Muscle layer of colon (tissue), 2 donors: ENCODE measurements at regions not wholly inside any gene's neighbourhood (a gene's known extent, or its start where the extent isn't known, plus 50 kb on each side); places are given as distances from the start of the nearest gene placed in this dataset.
A peak's percentile ranks its signal among the peaks of the same experiment; 100 is the strongest.

Experiments
- H3K27ac ChIP-seq: one replicate; pipeline ENCODE4 v1.7.0; 2013; ENCODE audit warnings: low read depth, mild to moderate bottlenecking, low read length, moderate library complexity
- H3K27me3 ChIP-seq, 2 donors: one replicate each; pipeline ENCODE4 v1.7.0; 2013; ENCODE audit warnings: low read length in 2 of 2, mild to moderate bottlenecking in 2 of 2; ENCODE audit not compliant: insufficient read depth in 2 of 2, control insufficient read depth in 1 of 2
- H3K36me3 ChIP-seq: one replicate; pipeline ENCODE4 v1.7.0; 2013; ENCODE audit warnings: mild to moderate bottlenecking, low read length; ENCODE audit not compliant: insufficient read depth
- H3K4me1 ChIP-seq: one replicate; pipeline ENCODE4 v1.7.0; 2013; ENCODE audit warnings: mild to moderate bottlenecking, low read length; ENCODE audit not compliant: insufficient read depth
- H3K4me3 ChIP-seq, 2 donors: one replicate each; pipeline ENCODE4 v1.7.0; 2013; ENCODE audit warnings: low read length in 2 of 2, low read depth in 1 of 2, mild to moderate bottlenecking in 1 of 2, moderate library complexity in 1 of 2
- H3K9ac ChIP-seq: one replicate; pipeline ENCODE4 v1.7.0; 2013; ENCODE audit warnings: low read length
- H3K9me3 ChIP-seq: one replicate; pipeline ENCODE4 v1.7.0; 2013; ENCODE audit warnings: mild to moderate bottlenecking, low read length
- donor health status: abdominal sarcoma.
- donor health status: Adenocarcinoma of cecum.

DNA sequence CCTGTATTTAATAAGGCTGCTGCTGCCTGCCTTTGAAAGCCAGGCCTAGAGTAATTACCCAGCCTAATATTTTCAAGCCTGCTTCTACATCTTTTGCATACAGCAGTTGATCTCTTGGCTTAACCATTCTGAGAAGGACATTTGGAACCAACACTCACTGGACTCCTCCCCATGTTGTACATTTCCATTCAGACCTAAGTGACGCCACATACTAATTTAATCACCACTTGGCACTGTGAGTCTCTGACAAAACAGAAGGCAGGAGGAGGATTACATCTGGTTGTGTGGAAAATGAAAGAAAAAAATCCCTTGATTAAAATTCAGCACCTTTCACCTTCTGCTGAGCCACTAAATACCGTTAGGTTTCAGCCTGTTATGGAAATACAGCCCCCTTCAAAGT is 102.2 kb upstream of the ARRDC4 start:
- Histone ChIP-seq H3K4me1 (peaks cover 9% of the 10 kb centered on the region), H3K27me3 (no peaks in the 10 kb centered on the region), H3K4me3 (no peak overlapping the region), H3K36me3 (no peaks in the 10 kb centered on the region), H3K9me3 (no peaks in the 10 kb centered on the region), H3K27ac (no peak overlapping the region), H3K9ac (no peak overlapping the region)

DNA sequence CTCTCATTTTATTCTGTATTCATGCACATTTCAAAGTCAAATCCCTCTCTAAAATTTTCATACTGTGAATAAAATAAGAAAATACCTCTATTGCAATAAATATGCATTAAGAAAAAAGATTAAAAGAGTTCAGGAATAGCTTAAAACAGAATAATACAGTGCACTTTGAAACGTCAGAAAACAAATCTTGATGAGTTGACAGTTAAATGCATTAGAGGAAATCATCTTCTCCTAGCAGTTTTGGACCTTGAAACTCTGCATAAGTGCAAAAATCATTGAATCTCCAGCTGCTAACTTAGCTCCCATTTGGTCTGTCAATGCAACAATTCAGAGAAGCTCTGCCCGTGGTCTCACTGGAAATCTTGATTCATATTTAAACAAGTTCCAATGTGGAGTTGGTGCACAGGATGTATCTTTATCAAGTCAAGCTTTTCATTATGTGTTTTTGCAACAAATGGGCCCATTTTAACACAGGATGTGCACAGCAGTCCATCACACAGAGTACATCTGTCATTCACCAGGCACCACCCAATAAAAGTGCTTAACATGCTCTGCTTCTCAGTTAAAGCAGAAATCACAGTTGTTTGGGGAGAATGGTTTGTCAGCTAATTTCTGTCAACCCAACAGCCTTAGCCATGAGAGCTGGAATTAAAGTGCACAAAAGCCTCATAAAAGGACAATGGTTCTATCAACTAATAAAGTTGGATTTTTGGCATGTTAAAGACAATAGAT is 98.8 kb upstream of the ARRDC4 start:
- no peaks in the 10 kb centered on the region for H3K27me3 ChIP-seq
- peaks cover 9% of the 10 kb centered on the region for H3K4me1 ChIP-seq
- H3K4me3 ChIP-seq = no peak overlapping the region
- no peak overlapping the region for H3K27ac ChIP-seq
- no peaks in the 10 kb centered on the region for H3K36me3 ChIP-seq
- no peak overlapping the region for H3K9ac ChIP-seq
- H3K9me3 ChIP-seq = no peaks in the 10 kb centered on the region

DNA sequence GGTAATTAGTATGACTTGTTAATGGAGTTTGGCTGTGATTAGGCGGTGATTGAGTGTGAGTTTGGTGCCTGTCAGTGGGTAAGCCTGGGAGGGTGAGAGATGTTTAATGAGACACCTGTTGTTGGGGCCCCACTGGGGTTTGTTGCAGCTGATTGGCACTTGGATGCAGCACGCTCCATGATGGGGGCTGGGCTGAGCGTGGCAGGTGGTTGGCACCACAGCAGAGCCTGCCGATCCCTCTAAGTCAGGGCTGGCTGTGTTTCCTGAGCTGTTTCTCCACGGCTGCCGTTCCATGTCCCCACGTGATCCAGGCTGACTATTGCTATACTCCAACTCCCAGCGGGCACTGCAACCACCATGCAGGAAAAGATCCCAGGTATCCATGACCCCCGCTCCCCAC is 93.5 kb upstream of the ARRDC4 start:
- Histone ChIP-seq H3K27ac (no peak overlapping the region), H3K4me1 (no peaks in the 10 kb centered on the region), H3K27me3 (no peaks in the 10 kb centered on the region), H3K9ac (no peak overlapping the region), H3K4me3 (no peak overlapping the region), H3K9me3 (no peaks in the 10 kb centered on the region), H3K36me3 (no peaks in the 10 kb centered on the region)

DNA sequence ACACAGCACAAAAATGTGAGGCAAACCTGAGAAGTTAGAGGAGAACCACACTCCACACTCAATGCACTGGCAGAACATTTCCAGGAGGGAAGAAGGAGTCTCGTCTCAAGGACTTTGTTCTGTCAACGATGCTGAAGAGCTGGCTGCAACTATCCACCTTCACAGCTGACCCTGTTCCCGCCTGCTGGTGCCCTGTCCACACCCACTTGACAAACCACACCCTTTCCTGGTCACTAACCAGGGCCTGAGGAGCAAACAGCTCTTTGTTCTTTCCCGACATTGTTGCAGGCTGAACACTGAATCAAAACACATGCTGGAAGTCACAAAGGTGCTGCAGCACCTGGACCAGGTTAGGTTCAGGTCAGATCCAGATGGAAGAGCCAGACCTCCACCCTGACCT is 92.6 kb upstream of the ARRDC4 start:
- Histone ChIP-seq H3K4me1 (no peaks in the 10 kb centered on the region), H3K9ac (no peak overlapping the region), H3K27me3 (no peaks in the 10 kb centered on the region), H3K36me3 (no peaks in the 10 kb centered on the region), H3K9me3 (no peaks in the 10 kb centered on the region), H3K4me3 (no peak overlapping the region), H3K27ac (no peak overlapping the region)

DNA sequence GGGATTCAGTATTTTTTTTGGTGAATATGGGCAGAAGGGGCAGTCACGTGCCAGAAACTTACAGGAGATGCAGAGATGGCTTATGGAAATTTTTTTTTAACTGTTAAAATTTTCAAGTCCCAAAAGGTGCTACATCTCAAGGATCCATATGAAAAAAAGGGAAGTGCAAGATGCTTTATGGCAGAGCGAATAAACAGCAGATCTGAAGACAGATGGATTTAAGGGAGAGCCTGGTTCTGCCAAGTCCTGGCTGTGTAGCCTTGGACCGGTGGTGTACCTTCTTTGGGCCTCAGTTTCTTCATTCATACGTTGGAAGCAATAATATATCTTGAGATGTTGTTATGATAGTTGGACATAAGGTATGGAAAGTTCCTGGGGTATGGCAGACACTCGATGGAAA is 91.5 kb upstream of the ARRDC4 start:
- H3K27me3 ChIP-seq = no peaks in the 10 kb centered on the region
- no peak overlapping the region for H3K9ac ChIP-seq
- no peaks in the 10 kb centered on the region for H3K36me3 ChIP-seq
- no peaks in the 10 kb centered on the region for H3K9me3 ChIP-seq
- no peak overlapping the region for H3K27ac ChIP-seq
- no peaks in the 10 kb centered on the region for H3K4me1 ChIP-seq
- H3K4me3 ChIP-seq = no peak overlapping the region

DNA sequence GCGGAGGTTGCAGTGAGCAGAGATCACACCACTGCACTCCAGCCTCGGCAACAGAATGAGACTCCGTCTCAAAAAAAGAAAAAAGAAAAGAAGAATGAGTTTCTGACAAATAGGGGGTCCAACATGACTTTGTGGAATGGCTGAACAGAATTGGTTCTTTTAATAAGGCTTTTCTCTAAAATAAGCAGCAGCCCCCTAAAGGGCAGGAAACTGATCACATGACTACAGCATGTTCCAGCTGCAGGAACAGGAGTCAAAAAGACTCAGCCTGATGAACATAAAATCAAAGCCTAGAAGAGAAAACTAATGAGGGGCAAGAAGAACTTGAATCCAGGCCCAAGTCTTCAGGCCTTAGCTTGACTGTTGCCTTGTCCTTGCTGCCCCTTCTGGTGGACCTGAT is 89.7 kb upstream of the ARRDC4 start:
- Histone ChIP-seq H3K4me3 (no peak overlapping the region), H3K27me3 (no peaks in the 10 kb centered on the region), H3K4me1 (no peaks in the 10 kb centered on the region), H3K9me3 (no peaks in the 10 kb centered on the region), H3K36me3 (no peaks in the 10 kb centered on the region), H3K9ac (no peak overlapping the region), H3K27ac (no peak overlapping the region)

DNA sequence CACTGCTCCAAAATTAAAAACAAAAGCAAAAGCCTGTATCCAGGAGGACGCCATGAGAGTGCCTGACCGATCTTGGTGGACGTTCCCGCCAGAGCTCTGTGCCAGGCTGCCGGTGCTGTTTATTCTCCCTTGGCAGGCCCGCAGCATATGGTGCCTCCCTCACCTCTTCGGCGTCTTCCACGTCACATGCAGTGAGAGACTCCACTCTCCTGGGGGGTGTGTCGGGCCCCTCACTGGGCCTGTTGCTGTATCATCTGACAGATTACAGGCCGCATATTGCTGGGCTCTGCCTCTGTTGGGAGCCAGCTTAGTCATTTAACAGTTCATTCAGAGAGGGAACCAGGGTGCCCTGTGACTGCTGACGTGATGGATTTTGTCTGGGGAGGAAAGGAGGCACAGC is 86.4 kb upstream of the ARRDC4 start:
- Histone ChIP-seq H3K36me3 (no peaks in the 10 kb centered on the region), H3K27me3 (no peaks in the 10 kb centered on the region), H3K27ac (no peak overlapping the region), H3K9me3 (no peaks in the 10 kb centered on the region), H3K4me1 (peaks cover 13% of the 10 kb centered on the region), H3K4me3 (no peak overlapping the region), H3K9ac (no peak overlapping the region)

DNA sequence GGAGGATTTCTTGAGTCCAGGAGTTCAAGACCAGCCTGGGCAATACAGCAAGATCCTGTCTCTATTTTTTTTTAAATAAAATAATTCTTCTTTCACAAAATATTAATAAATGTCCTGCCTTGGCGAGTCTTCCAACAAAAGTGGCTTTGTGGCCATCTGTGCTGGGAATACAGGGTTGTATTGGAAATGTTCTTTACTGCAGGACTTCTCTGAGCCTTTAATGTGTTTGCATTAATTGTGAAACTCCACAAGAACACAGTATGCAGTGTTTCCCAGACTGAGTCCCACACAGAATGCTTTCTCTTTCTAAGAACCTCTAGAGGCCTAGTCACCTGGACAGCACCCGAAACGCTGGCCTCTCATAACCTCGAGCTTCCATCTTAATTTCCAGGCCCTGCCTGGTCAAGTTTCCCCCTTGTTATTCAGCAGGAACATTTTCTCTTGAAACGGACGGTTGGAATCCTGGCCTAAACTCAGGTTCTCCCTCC is 85.4 kb upstream of the ARRDC4 start:
- Histone ChIP-seq H3K4me1 (peaks cover 13% of the 10 kb centered on the region), H3K36me3 (no peaks in the 10 kb centered on the region), H3K27me3 (no peaks in the 10 kb centered on the region), H3K9me3 (no peaks in the 10 kb centered on the region), H3K27ac (no peak overlapping the region), H3K9ac (no peak overlapping the region), H3K4me3 (peak overlapping the region in 1 of 2 donors; percentile 26)

DNA sequence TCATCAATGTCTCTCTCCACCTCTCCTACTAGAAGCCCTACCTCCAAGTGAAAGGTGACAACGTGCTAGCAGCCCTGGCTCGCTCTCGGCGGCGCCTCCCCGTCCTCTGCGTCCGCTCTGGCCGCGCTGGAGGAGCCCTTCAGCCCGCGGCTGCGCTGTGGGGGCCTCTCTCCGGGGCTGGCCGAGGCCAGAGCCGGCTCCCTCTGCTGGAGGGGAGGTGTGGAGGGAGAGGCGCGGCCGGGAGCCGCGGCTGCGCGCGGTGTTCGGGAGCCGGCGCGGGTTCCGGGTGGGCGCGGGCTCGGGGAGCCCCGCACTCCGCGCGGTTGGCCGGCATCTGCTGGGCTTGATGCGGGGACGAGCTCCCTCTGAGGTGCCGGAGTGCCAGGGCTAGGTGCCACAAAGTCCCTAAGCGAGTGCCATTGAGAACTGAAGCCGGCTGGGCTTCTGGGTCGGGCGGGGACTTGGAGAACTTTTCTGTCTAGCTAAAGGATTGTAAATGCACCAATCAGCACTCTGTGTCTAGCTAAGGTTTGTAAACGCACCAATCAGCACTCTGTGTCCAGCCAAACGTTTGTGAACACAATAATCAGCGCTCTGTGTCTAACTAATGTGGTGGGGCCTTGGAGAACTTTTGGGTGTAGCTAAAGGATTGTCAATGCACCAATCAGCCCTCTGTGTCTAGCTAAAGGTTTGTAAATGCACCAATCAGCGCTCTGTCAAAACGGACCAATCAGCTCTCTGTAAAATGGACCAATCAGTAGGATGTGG is 84.8 kb upstream of the ARRDC4 start:
- no peaks in the 10 kb centered on the region for H3K9me3 ChIP-seq
- H3K4me1 ChIP-seq = peaks cover 13% of the 10 kb centered on the region
- H3K27ac ChIP-seq = no peak overlapping the region
- no peak overlapping the region for H3K9ac ChIP-seq
- no peaks in the 10 kb centered on the region for H3K36me3 ChIP-seq
- H3K4me3 ChIP-seq = peak overlapping the region in 1 of 2 donors; percentile 26
- no peaks in the 10 kb centered on the region for H3K27me3 ChIP-seq

DNA sequence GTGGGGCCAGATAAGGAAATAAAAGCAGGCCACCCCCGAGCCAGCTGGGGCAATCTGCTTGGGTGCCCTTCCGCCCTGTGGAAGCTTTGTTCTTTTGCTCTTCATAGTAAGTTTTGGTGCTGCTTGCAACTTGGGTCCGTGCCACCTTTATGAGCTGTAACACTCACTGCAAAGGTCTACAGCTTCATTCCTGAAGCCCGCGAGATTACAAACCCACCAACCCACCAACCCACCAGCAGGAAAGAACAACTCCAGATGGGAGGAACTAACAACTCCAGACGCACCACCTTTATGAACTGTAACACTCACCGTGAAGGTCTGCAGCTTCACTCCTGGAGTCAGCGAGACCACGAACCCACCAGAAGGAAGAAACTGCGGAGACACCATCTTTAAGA is 84.2 kb upstream of the ARRDC4 start:
- Histone ChIP-seq H3K27me3 (no peaks in the 10 kb centered on the region), H3K9ac (no peak overlapping the region), H3K36me3 (no peaks in the 10 kb centered on the region), H3K9me3 (no peaks in the 10 kb centered on the region), H3K27ac (no peak overlapping the region), H3K4me3 (no peak overlapping the region), H3K4me1 (peaks cover 13% of the 10 kb centered on the region)

DNA sequence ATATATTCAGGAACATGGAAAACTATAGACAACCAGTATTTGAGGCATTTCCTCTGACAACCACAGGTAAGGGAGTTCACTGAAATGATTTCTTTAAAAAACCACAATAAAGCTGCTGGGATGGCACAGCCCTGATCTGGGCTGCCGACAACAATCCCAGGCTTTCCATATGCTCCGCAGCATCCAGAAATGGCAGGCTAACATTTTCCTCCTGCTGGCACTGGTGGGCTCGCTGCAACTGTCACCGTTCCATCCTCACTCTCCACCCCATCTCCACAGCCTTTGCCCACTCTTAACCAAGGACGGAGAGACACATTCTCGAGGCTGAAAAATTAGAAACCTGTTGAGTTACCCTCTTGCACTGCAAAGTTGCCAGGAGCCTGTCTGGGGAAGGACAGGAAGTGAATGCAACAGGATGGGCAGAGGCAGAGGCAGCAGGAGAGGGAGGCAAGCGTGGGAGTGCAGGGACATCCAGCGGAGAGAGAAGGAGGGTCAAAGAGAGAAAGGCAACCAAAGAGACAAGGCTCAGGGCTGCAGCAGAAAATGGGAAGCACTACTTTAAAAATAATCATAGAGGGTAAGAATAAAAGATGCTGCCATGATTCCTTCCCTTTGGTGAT is 79.0 kb upstream of the ARRDC4 start:
- H3K9ac ChIP-seq = no peak overlapping the region
- H3K9me3 ChIP-seq = no peaks in the 10 kb centered on the region
- H3K36me3 ChIP-seq = no peaks in the 10 kb centered on the region

More for the DNA sequence above, 79.0 kb upstream of the ARRDC4 start:
- Histone ChIP-seq H3K4me3 (no peak overlapping the region), H3K4me1 (peaks cover 13% of the 10 kb centered on the region), H3K27me3 (no peaks in the 10 kb centered on the region), H3K27ac (no peak overlapping the region)
